Right ventricle myocardium superior (tissue), 1 donor: ENCODE measurements at regions not wholly inside any gene's neighbourhood (a gene's known extent, or its start where the extent isn't known, plus 50 kb on each side); places are given as distances from the start of the nearest gene placed in this dataset.
"Not testable (repeated sequence)": the region's sequence is repeated elsewhere in the genome, so short reads cannot be mapped to it uniquely, and the experiment has no call there.

Experiments
- ATAC-seq: fragments of 200-7000 bp; cut with Tn5 transposase; one replicate; pipeline ENCODE4 v1.9.1; 2020; ENCODE audit warnings: mild to moderate bottlenecking; ENCODE audit not compliant: poor library complexity
- DNase-seq: peaks from one replicate; pipeline ENCODE4 v3.0.0-alpha.2; 2020
- intact Hi-C: fragments of 100-400 bp; cut with DNase I; formaldehyde crosslinking; loops from one replicate; pipeline ENCODE4 v1.11.2; 2022
- donor health status: DM: no; HTN: yes; CAD: no; lungs with severe emphysema.

GRCh38 chr16:19980632-19981265 lies 92.9 kb downstream of the GPR139 start:
- intact Hi-C loops: no loop called here
- no peak for ATAC-seq

GRCh38 chr16:19979638-19980037 lies 94.1 kb downstream of the GPR139 start:
- ATAC-seq: no peak
- DNase-seq: no peak
- intact Hi-C loops: no loop called here

More at GRCh38 chr16:19980632-19981265, 92.9 kb downstream of the GPR139 start:
- no peak for DNase-seq

- no peak for ATAC-seq
- intact Hi-C loops: no loop called here
- no peak for DNase-seq
These were observed 90.0 kb upstream of the GPRC5B start for GRCh38 chr16:19974607-19975006.

DNA sequence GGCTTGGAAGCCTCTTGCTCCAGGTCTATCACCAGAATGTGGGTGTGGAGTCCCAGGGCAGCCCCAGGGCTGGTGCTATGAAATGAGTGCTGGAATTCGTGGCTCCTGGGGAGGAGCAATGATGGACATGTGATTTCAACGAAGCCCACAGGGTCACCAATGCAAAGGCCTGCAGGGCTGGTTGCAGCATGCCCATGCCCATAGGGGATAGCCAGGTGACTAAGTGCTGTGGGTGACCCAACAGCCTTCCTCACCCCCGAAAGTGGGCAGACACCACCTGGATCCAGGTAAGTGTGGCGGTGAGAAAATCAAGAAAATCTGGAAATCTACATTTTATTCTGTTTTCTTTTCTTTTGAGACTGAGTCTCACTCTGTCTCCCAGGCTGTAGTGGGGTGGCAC lies 87.5 kb upstream of the GPRC5B start:
- intact Hi-C loops: no loop called here
- ATAC-seq (no peak), DNase-seq (no peak)

DNA sequence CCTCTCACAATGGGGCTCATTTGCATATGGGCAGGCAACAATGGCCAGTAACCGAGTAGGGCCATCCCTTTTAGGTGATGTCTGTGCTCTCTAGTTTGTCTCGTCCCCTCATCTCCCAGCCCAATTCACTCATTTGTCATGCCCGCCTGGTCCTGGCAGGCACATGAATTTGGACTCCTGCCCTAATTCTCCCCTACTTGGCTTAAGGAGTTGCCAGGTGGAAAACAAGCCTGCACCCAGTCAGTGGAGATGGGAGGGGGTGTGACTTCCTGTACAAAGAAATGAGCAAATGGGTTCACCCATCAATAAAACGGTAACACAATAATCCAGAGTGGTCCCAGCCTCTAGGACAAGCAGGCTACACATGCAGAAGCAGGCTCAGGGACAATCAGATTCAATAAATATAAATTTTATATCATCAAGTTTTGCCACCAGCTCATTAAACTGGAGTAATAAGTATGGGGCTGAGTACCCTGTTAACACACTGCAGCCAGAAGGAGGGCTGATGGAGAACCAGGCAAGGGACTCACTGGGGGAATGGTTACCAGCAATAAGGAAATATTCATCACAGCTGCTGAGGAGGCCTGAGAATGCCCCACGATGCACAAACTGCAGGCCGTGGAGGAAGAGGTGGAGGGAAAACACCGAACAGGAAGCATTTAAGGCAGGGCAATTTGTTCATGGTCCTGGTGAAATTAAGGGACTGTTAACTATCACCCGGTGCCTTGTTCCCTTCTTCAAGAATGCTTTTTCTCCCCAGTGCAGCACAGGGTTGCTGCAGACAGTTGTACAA lies 84.4 kb upstream of the GPRC5B start:
- ATAC-seq (no peak), DNase-seq (no peak)
- intact Hi-C loops: no loop called here

DNA sequence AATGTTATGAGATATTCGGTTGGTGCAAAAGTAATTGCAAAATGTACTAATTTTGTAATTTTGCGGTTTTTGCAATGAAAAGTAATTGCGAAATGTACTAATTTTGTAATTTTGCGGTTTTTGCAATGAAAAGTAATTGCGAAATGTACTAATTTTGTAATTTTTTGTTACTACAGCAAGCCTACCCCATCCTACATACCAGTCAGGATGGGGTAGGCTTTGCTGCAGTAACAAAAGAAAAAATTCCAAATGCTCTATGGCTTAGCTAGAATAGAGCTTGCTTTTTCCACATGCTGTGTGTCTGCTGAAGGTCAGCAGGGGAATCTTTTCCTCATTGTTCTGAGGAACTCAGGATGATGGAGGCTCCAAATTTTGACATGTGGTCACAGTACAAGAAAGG lies 83.3 kb upstream of the GPRC5B start:
- intact Hi-C loops: no loop called here
- ATAC-seq: no peak

DNA sequence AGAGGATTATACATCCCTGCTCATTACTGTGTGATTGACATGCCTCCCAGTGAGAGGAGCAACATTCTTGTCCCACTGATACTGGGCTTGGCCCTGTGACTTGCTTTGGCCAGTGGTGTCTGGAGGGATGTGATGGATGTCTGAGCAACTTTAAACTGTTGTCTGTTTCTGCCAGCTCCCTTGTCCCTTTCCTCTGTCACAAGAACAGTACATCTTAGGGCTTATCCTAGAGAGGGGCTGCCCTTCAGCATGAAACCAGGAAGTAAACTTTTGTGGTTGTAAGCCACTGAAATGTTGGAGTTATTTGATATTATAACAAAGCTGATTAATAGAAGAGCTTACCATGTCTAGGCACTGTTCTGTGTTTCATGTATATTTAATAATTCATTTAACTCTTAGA lies 82.9 kb upstream of the GPRC5B start:
- DNase-seq (no peak), ATAC-seq (no peak)
- intact Hi-C loops: no loop called here

More for the DNA sequence above, 83.3 kb upstream of the GPRC5B start:
- DNase-seq: no peak

GRCh38 chr16:19963301-19963700 lies 78.7 kb upstream of the GPRC5B start:
- peak; percentile 64 for DNase-seq

GRCh38 chr16:19960183-19960582 lies 75.5 kb upstream of the GPRC5B start:
- no peak for DNase-seq
- no peak for ATAC-seq
- intact Hi-C loops: no loop called here

More at GRCh38 chr16:19963301-19963700, 78.7 kb upstream of the GPRC5B start:
- ATAC-seq: peak; percentile 75
- intact Hi-C loops: no loop called here

- intact Hi-C loops: no loop called here
- ATAC-seq: no peak
- no peak for DNase-seq
These were observed 75.1 kb upstream of the GPRC5B start for GRCh38 chr16:19959736-19960135.

DNA sequence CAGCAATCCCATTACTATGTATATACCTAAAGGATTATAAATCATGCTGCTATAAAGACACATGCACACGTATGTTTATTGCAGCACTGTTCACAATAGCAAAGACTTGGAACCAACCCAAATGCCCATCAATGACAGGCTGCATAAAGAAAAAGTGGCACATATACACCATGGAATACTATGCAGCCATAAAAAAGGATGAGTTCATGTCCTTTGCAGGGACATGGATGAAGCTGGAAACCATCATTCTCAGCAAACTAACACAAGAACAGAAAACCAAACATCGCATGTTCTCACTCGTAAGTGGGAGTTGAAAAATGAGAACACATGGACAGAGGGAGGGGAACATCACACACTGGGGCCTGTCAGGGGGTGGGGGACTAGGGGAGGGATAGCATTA lies 71.2 kb upstream of the GPRC5B start:
- intact Hi-C loops, ATAC-seq, DNase-seq: not testable (repeated sequence)

DNA sequence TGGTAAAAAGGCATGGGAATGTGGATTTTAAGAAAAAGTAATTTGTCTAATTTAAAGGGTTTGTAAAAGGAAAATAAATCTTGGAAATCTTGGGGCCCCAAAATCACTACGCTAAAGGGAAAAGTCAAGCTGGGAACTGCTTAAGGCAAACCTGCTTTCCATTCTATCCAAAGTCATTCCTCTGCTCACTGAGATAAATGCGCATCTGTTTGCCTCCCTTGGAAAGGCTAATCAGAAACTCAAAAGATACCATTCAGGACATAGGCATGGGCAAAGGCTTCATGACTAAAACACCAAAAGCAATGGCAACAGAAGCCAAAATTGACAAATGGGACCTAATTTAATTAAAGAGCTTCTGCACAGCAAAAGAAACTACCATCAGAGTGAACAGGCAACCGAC lies 70.4 kb upstream of the GPRC5B start:
- DNase-seq, ATAC-seq, intact Hi-C loops: not testable (repeated sequence)

- intact Hi-C loops: no loop called here
- ATAC-seq: no peak
- no peak for DNase-seq
These were observed 63.8 kb upstream of the GPRC5B start for GRCh38 chr16:19948186-19949104.

- ATAC-seq: no peak
- intact Hi-C loops: no loop called here
- no peak for DNase-seq
These were observed 61.3 kb upstream of the GPRC5B start for GRCh38 chr16:19945934-19946333.

DNA sequence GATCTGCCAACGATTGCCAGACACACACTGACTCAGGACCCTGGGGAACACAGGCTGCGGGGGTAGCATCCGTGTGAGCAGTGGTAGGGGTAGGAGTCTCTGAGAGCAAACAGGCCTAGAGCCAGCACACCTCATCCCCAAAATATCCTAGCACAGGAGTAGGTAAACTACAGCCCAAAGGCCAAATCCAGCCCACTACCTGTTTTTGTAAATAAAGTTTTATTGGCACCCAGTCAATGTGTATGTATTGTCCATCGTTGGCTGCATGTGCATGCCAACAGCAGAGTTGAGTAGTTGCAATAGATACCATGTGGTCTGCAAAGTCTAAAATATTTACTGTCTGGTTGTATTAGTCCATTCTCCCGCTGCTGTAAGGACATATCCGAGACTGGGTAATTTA lies 55.5 kb upstream of the GPRC5B start:
- ATAC-seq (no peak), DNase-seq (no peak)
- intact Hi-C loops: no loop called here

DNA sequence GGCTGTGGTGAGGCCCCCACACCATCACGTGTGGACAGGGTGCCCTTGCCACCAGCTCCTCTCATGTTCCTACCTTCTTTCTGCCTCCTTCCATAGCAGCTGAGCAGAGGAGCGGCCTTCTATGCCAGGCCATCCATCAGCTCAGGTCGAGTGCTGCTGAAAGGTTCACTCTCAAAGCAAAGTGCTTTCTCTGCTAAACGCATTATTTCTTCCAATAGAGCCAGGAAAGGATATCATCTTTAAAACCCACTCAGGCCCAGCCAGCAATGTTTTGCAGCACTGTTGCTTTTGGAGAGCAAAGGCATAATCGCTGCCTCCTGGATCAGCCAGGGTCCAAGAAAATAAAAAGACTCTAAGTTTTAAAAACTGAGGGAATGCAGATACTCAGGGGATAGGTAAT lies 54.9 kb upstream of the GPRC5B start:
- intact Hi-C loops: no loop called here
- DNase-seq: no peak
- ATAC-seq: no peak

DNA sequence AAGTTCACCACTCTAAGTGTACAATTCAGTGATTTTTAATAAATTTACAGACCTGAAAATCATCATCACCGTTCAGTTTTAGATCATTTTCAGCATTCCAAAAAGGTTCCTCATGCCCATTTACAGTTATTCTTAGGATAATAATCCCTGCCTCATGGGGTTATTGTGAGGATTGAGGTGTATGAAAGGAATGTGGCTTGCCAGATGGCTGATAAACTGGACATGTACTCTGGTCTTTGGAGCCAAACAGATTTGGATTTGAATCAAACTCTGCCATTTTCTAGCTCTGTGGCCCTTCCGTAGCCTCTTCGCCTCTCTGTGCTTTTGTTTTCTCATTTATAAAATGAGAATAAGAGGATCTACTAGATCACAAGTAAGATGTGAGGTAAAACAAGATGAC lies 53.9 kb upstream of the GPRC5B start:
- intact Hi-C loops: no loop called here
- DNase-seq (no peak), ATAC-seq (no peak)

GRCh38 chr16:19936441-19936840 lies 51.8 kb upstream of the GPRC5B start:
- intact Hi-C loops: no loop called here
- DNase-seq (no peak), ATAC-seq (no peak)

DNA sequence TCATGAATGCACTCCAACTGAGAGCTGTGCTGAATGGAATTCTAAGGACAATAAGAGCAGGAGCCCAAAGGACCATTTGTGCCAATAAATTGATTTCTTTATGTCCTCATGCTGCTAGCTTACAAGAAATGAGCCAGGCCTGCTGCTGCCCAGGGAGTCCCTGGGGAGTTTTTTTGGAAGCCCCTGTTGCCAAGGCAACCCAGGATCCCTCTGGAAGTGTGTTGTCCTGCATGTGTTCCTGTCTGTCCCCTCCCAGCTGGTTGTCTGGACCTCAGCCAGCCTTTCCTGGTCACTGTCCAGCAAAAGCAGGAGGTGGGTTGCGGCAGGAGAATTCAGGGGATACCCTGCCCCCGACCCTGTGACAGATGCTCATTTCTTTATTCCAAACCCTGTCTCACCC lies 51.0 kb upstream of the GPRC5B start:
- intact Hi-C loops: no loop called here
- ATAC-seq (no peak), DNase-seq (no peak)
